ENCODE measurements at regions not wholly inside any gene's neighbourhood (a gene's known extent, or its start where the extent isn't known, plus 50 kb on each side); places are given as distances from the start of the nearest gene placed in this dataset.

DNA sequence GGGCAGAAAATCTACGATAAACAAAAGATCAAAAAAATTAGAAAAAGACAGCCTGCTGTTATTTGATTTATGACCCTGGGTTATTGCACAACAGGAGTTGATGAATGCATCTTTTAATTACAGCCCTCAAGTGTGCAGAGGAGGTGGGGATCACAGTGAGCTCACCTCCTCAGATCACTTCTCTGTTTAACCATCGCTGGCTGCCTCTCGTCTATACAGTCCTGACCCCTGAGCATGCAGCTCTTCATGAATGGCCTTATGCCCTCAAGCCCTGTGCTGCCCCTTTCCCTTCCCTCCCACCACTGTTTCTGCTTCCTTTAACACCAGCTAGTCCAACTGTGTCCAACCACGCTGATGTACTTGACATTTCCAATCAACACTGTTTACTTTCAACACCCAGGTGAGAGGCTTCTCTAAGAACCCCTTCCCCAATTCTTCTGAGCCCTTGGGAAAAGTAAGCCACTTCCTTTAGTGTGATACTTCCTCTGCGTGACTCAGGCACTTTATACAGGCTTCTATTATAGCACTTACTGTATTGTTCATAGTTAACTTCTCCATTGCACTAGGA, 60.6 kb upstream of the RIPOR2 start (continued):
- TF ChIP-seq, protein P1, sequence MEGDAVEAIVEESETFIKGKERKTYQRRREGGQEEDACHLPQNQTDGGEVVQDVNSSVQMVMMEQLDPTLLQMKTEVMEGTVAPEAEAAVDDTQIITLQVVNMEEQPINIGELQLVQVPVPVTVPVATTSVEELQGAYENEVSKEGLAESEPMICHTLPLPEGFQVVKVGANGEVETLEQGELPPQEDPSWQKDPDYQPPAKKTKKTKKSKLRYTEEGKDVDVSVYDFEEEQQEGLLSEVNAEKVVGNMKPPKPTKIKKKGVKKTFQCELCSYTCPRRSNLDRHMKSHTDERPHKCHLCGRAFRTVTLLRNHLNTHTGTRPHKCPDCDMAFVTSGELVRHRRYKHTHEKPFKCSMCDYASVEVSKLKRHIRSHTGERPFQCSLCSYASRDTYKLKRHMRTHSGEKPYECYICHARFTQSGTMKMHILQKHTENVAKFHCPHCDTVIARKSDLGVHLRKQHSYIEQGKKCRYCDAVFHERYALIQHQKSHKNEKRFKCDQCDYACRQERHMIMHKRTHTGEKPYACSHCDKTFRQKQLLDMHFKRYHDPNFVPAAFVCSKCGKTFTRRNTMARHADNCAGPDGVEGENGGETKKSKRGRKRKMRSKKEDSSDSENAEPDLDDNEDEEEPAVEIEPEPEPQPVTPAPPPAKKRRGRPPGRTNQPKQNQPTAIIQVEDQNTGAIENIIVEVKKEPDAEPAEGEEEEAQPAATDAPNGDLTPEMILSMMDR (IDR thresholded peaks at IDR 0.05 in 2 of 3, conservative IDR thresholded peaks at IDR 0.05 in 1 of 3; ENCODE audit: control insufficient read depth in 2 of 3, extremely low read depth in 1 of 3, insufficient read depth in 1 of 3, low read depth in 3 of 3, low read length in 3 of 3) = no peak
- TF ChIP-seq RBBP5 (conservative IDR thresholded peaks at IDR 0.05) (no peak), FOS (IDR thresholded peaks at IDR 0.05; ENCODE audit: borderline replicate concordance, extremely low read depth, insufficient read length) (no peak)
- TF ChIP-seq, protein P2, sequence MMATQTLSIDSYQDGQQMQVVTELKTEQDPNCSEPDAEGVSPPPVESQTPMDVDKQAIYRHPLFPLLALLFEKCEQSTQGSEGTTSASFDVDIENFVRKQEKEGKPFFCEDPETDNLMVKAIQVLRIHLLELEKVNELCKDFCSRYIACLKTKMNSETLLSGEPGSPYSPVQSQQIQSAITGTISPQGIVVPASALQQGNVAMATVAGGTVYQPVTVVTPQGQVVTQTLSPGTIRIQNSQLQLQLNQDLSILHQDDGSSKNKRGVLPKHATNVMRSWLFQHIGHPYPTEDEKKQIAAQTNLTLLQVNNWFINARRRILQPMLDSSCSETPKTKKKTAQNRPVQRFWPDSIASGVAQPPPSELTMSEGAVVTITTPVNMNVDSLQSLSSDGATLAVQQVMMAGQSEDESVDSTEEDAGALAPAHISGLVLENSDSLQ (IDR thresholded peaks at IDR 0.05) = no peak

DNA sequence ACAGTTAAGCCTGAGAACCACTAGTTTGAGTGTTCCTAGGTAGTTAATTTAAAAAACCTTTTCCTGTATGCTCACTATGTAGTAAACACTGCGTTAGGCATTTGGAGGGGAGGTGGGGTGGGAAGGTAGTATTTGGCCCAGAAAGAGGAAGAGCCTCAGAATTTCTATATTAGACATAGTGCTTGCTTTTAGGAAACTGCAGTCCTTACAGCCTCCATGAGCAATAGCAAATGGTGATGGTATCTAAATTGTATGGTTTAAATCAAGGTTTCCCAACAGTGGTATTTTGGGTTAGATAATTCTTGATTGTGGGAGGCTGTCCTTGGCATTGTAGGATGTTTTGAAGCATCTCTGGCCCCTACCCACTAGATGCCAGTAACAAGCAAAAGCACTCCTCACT, 61.5 kb upstream of the RIPOR2 start:
- SMC1A ChIA-PET (ENCODE audit: uncharacterized antibody, unreplicated experiment) = interaction anchor here (0.6 to 10.5 kb wide), 6 partner anchors 21 to 141 kb away, joined by 3 to 243 read pairs (median 3); no protein-coding TSS in a partner anchor
- CTCF ChIA-PET = interaction anchor here (1.3 kb wide), 1 partner anchor 17 kb away, joined by 3 read pairs; no protein-coding TSS in a partner anchor
- Histone ChIP-seq H3K27ac (ENCODE audit: control insufficient read depth, insufficient read depth) (no peak overlapping the region), H3K9ac (ENCODE audit: control insufficient read depth, insufficient read depth, low read length) (no peak overlapping the region), H3K36me3 (ENCODE audit: control insufficient read depth in 2 of 2, insufficient read depth in 2 of 2, low read length in 1 of 2) (no peaks in the 10 kb centered on the region), H3K9me3 (replicated peaks; ENCODE audit: control insufficient read depth, insufficient read depth, low read length) (no peaks in the 10 kb centered on the region), H2AFZ (ENCODE audit: control insufficient read depth, low read depth, low read length) (no peak overlapping the region), H3K4me1 (ENCODE audit: control insufficient read depth, insufficient read depth, low read length) (peaks cover 11% of the 10 kb centered on the region), H3K79me2 (ENCODE audit: control insufficient read depth, insufficient read depth, low read length) (no peaks in the 10 kb centered on the region), H3K27me3 (replicated peaks in 1 of 2; ENCODE audit: control insufficient read depth in 2 of 2, insufficient read depth in 2 of 2, low read length in 1 of 2) (no peaks in the 10 kb centered on the region), H3K4me3 (no peak overlapping the region), H4K20me1 (ENCODE audit: control insufficient read depth, insufficient read depth) (no peaks in the 10 kb centered on the region), H3K4me2 (ENCODE audit: control insufficient read depth, insufficient read depth) (no peak overlapping the region)
- no peak for TF ChIP-seq HDAC6 (IDR thresholded peaks at IDR 0.05; ENCODE audit: unreplicated experiment)
- TF ChIP-seq SPI1 (IDR thresholded peaks at IDR 0.05; ENCODE audit: borderline replicate concordance, insufficient read depth, low read depth, low read length) = peak; percentile 50; the same call in 1 of the 2 replicates
- no peak for DNase-seq (ENCODE audit: low read depth, low spot score)
- RAD21 ChIA-PET (ENCODE audit: unreplicated experiment) = interaction anchor here (1.3 to 1.7 kb wide), 2 partner anchors 10 to 21 kb away, joined by 7 to 9 read pairs; no protein-coding TSS in a partner anchor
- FAIRE-seq = no peak
- POLR2A ChIA-PET = no interaction called here
- no TSS peak for BruUV-seq (replicated peaks)
- intact Hi-C loops (cut with micrococcal nuclease; ENCODE audit: unreplicated experiment) = no loop called here
- 9% methylated on average over 1 of the region's 1 CpG for WGBS (ENCODE audit: insufficient coverage, insufficient replicate concordance, low lambda C conversion rate, missing lambda C conversion rate)
- in situ Hi-C loops (cut with MboI) = no loop called here
- no peak for ATAC-seq

Data from GM12878 (cell line).